A673 (cell line): ENCODE measurements at regions not wholly inside any gene's neighbourhood (a gene's known extent, or its start where the extent isn't known, plus 50 kb on each side); places are given as distances from the start of the nearest gene placed in this dataset.

Experiments used
- EZH2 ChIP-seq: fragments of 200-600 bp; sonication (generic); IDR thresholded peaks from 2 replicates; pipeline ENCODE4 v1.6.1; 2017; ENCODE audit warnings: borderline replicate concordance, low read depth, mild to moderate bottlenecking, mixed read lengths, antibody characterized with exemption, low read length; ENCODE audit not compliant: poor library complexity, severe bottlenecking
- TF ChIP-seq, protein P1 (sequence below): fragments of 300-800, 200-600 bp; sonication (generic); conservative IDR thresholded peaks from 2 replicates; pipeline ENCODE4 v1.5.1; 2017; ENCODE audit warnings: low read depth, mild to moderate bottlenecking, antibody characterized with exemption, low read length, moderate library complexity, mixed read lengths

DNA sequence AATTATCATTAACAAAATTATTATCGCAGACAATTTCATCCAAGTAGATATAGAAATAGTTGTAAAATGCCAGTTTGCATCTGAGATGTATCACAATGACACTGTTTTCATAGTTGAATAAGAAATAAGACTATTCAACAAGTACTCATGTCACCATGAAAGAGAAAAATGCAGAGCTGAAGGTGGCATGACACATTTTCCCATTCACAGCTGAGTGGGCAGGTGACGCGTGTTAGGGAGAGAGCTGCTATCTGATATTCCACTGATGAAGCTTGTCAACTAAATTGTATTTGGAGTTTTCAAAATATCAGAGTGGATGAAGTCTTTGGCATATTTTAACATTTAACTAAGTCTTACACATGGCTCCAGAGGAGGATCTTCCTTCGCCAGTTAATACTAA, 70.3 kb upstream of the HDAC9 start:
- TF ChIP-seq, protein P1, sequence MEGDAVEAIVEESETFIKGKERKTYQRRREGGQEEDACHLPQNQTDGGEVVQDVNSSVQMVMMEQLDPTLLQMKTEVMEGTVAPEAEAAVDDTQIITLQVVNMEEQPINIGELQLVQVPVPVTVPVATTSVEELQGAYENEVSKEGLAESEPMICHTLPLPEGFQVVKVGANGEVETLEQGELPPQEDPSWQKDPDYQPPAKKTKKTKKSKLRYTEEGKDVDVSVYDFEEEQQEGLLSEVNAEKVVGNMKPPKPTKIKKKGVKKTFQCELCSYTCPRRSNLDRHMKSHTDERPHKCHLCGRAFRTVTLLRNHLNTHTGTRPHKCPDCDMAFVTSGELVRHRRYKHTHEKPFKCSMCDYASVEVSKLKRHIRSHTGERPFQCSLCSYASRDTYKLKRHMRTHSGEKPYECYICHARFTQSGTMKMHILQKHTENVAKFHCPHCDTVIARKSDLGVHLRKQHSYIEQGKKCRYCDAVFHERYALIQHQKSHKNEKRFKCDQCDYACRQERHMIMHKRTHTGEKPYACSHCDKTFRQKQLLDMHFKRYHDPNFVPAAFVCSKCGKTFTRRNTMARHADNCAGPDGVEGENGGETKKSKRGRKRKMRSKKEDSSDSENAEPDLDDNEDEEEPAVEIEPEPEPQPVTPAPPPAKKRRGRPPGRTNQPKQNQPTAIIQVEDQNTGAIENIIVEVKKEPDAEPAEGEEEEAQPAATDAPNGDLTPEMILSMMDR, result no peak
- no peak for TF ChIP-seq EZH2
